NCI-H524 treated with DMSO at 0.1 percent for 48 hours (cell line): ENCODE measurements at regions not wholly inside any gene's neighbourhood (a gene's known extent, or its start where the extent isn't known, plus 50 kb on each side); places are given as distances from the start of the nearest gene placed in this dataset.

Source experiments
- DNase-seq: peaks from one replicate; lab custom pipeline; 2025; lab: John Stamatoyannopoulos, UW

DNA sequence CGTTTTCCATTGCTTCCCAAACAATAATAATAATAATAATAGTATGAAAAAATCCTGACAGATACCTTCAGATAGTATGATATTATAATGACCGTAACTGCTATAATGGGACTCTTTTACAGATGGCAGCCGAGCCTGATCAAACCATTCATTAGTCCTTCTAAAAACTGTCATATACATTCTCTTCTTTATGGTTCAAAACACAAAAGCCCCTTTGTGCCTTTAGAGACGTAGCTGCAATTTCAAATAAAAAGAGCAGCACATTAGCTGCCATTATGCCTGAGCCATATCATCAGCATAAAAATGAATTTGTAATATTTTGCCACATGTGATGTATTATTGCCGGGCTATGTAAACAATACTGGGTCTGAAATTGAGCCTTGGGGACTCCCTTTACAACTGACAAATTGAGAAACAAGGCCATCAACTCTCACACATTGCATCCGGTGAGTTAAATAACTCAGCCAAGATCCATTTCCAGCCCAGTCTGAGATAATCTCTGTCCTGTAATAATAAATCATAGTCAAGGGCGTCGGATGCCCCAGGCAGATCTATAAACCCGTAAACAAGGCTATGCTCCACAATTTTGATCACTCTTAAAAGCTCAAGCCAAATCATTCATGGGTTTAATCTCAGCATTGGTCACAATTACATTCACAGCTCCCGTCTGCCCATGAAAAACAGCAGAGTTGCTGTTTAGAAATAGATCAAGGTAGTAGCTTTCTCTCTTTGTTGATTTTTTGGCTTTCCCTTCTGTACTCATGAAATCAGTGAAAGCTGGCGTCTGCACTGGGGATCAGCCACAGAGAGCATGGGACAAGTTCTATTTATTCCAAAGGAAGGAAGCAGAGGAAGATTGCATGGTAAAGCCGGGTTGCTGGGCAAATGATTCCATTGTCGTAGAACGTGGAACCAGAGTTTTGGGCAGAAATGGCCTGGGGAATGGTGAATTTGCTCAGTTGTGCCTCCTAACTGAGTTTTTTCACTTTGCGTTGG lies 150.1 kb upstream of the BMPER start:
- DNase-seq = no peak

DNA sequence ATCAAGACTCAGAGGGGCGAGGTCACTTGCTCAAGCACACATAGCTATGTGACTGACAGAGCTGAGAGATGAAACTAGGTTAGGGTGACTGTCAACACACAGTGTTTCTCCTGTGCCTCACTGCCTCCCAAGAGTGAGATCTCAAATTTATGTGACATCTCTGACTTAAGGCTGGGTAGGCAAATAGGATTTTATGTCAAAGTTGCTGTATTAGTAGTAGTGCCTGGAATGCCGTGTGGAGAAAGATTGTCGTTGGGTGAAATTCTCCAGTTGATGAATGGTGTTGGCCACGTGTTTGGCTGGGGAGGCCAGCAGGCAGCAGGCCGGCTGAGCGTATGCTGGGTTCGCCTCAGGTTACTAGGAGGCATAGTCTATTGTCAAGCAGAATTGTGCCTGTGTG lies 148.3 kb upstream of the BMPER start:
- no peak for DNase-seq

DNA sequence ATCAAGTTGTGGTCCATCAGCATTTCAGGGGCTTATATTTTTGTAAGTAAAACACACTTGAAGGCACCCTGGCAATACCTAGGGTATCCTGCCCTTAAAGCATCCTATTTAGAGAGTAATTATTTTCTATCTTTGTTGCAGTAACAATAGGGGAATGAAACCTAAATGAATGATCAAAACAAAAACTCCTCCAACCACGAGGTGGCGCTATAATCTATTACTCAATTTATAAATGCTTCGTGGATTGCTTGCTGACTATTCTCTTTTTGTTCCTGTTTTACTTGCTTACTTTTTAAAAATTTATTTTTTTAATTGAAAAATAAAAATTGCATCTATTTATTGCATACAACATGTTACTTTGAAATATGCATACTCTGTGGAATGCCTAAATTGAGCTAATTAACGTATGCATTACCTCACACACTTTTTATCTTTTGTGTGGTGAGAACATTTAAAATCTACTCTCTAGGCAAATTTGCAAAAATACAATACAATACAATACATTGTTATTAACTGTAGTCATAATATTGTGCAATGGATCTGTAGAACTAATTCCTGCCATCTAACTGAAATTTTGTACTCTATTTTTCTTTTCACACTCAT lies 147.7 kb upstream of the BMPER start:
- DNase-seq = no peak

DNA sequence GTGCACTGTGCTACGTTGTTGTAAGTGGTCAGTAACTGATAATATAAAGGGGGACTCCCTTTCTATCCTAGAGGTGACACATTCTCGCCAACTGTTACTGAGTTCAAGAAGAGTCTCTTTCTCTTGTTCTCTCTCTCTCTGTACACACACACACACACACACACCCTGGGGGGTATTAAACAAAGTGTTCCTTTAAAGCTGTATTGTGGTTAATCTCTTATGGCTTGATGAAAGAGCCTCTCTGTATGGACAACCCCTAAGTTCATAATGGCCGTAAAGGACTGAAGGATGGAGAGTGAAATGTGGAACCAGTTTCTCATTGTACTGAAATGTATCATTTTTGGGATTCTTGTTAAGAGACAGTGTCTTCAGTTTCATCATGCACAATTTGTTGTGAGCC lies 145.2 kb upstream of the BMPER start:
- no peak for DNase-seq

DNA sequence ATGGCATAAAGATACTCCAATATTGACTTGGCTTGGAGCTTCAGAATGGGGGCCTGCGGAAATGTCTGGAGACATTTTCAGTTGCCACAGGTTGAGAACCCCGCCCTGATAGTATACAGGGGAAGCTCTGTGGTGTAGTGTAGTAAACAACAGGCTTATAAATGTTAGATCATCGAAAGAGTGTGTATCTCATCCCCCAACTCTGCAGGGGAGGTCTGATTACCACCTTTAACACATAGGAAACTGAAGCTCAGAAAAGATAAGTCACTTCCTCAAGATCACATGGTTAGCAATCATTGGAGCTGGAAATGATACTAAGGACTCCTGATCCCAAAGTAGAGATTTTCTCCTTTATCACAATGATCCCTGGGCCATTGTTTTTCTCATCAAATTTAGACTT lies 144.5 kb upstream of the BMPER start:
- no peak for DNase-seq

DNA sequence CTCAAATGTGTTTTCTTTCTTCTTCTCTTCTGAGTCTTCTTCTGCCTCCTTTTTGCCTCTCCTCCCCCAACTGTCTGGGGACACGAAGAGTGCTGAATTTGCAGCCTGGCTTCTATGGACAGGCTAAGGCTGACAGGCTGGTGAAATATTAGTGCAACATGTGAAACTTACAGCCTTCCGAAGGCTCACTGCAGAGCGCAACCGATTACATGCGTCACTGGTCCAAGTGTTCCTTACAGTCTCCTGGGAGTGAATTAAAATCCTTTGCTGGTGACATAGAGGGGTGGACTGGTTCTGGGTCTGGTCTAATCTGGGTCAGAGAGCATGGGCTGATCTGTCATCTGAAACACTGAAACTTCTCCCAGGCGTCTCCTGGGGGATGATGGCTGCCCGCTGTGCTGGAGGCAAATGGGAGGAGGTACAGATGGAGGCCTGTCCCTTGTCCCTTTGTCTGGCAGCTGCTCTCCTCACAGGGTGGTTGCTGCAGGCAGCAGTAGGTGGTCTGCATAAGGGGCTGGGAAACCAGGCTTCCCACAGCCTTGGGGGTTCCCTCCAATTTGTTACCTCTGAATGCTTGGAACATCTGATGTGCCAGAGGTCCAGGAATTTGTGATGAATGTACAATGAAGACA lies 143.8 kb upstream of the BMPER start:
- DNase-seq = no peak

DNA sequence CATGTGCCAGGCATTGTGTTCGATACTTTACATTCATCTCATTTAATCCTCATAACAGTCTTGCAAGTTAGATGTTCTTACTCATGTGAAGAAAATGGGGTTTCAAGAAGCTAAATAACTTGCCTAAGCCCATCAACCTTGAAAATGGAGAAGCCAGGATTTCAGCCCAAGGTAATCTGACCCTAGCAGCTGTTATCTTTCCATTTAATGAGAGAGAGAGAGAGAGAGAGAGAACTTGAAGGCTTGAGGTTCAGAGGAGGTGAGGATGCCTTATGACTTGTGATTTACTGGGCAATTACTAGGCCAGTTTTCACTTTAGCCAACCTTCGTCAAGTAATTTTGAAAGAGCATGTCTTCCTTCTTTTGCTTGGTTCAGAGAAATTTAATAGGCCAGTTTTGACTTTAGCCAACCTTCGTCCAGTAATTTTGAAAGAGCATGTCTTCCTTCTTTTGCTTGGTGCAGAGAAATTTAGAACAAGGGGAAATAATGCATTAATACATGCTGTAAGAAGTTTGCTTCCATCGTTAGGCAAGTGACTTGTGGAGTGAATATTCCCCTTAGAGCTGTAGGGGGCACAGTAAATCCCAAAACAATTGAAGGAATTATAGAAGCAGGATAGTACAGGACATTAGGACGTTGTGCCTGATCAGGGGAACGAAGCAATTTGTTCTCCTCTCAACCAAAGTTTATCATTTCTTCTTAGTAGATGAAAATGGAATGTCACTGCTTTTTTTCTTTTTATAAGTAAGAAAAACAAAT lies 143.0 kb upstream of the BMPER start:
- no peak for DNase-seq

DNA sequence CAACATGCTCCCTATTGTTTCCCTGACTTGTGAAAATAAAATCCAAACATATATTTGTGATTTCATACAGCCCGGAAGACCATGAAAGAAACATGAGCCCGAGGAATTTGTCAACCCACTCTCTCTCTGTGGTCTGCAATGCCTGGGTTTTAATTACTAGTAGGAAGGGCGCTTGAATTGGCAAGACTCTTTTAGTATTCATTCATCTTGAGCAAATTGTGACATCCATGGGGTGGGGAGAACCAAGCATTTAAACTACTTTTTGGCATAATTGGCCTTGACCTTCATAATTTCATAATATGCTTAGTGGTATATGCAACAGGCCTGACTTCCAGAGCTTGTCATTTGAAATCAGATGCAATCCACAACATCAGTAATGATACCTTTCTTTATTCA lies 142.4 kb upstream of the BMPER start:
- DNase-seq = no peak

DNA sequence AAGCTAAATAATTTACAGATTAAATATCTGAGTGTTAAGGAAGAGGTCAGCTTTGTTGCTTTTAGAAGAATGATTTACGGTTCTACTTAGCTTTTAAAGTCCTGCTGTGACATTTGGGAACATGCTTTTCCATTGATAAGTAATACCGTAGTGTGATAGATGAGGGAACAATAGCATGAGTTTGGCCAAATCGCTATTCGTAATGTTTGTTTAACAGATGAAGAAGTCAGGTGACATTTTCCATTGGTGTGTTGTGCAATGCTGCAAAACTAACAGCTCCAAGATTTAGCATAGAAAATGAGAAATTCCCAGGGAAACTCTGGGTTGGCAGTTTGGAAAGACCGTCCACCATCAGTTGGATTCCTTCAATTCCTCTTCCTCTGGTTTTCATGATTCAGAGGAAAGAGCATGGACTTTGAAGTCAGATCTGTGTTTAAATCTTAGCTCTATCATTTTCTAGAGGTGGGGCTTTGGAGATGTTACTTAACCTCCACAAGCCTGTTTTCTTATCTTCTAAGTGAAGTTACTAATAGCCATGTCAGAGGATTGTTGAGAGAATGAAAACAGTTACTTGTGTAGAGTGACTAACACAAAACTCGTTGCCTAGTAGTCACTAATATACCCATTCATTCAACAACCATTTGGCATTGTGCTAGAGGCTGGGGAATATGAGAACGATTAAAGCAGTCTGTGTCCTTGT lies 140.4 kb upstream of the BMPER start:
- DNase-seq = no peak

DNA sequence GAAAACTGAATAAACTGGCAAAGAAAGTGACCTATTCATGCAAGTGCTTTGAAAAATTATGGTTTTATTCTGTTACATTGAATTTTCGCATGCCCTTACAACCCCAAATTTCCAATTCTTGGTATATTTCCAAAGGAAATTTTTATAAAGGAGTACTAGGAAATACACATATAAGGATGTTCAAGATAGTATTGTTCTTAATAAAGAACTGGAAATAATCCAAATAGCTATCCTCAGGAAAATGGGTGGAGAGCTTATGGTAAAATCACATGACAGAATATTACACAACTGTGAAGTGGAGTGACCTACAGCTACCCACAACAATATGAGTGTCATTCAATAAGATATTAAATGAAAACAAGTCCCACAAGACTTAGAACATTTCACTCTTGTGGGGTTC lies 138.9 kb upstream of the BMPER start:
- DNase-seq = no peak

DNA sequence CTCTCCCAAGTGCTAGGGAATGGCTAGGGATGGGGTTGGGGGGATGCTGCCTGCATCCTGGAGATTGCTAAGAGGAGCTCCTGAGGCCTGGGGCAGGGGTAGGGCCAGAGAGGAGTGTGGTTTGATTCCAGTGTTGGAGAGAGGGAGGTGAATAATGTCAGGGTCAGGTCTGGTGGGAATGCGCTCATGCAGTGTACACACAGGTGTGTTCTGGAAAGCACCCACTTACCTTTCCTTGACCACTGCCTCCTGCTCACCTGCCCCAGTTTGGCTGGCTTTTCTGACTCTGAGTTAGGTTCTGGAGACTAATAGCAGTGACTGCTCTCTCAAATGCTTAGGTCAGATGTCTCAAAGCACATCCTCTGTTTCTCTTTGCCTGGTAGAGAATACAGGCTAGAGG lies 135.4 kb upstream of the BMPER start:
- no peak for DNase-seq

DNA sequence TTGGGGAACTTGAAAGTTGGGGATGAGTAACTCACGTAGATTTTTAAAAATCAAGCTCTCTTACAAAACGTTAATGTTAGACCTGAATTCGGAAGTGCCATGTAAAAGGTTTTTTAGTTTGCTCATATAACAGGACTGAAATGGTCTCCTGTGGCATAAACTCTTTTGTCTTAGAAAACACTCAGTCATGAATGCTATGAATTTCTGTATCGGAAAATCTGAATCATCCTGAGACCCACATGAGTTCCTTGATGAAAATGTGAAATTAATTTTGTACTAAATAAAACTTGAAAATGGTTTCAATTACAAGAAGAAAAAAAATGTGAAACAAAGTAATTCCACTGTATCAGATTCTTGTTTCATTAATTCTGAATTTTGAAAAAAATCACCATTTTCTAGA lies 134.8 kb upstream of the BMPER start:
- no peak for DNase-seq

DNA sequence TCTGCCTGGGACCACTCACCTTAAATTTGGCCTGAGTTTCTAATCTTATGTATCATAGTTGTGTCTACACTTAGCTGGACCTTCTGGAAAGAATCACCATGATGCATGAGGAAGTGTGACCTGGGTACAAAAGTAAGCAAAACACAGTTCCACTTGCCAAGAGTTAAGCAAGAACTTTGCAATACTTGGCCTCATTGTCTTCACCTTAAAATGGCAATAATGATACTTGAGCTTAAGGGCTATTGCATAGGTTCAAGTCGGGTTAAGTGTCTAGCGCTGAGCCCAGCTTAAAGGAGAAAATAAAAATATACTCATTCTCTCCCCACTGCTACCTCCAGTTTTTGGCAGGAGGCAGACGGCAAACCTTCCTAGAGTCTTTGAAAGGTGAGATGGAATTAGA lies 133.9 kb upstream of the BMPER start:
- no peak for DNase-seq

DNA sequence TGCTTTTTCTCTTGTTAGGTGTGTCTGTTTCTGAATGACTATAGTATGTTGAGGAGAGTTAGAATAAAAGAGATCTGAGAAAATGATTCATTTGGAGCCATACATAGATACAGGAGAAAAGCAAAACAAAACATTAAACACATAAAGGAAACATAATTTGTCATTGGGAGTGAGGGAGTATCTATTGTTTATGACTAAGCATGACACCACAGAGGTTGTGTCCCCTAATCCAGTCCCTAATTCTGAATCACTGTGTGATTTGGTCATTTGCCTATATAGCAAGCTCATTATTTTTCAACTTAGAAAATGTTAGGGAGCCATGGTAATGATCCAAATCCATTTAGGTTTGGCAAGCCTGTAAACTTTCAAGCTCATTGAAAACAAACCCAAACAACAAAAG lies 132.3 kb upstream of the BMPER start:
- no peak for DNase-seq

DNA sequence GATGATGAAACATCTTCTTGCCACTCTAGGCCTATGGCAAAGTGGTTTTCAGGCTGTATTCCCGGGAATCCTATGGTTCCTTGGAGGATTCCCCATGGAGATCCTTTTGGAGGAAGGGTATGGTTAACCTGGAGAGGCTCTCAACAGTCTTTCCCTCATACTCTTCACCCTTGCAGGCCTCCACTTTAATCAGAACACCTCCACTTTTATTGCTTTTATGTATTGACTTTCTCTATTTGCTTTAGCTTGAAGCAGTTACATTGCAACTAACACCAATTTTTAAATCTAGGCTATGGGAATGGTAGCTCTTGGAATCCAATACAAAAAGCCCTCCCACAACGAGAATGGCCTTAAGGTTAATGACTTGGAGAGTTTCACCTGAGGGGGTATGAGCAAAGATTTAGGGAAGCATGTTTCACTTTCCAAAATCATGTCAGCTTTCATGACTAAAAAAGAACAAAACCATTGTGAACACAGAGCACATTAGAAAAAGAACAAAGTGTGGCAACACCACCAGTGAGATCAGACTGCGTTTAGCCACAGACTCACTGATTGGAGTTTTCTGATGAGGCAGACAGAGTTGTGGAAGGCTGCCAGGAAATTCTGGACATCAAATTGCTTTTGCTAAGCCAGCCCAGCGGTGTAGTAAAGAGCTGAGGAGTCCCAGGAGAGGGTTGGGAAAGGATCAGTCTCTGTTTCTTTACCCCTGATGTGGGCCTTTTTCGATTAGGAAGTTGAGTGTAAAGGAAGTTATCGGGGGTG lies 130.4 kb upstream of the BMPER start:
- no peak for DNase-seq

DNA sequence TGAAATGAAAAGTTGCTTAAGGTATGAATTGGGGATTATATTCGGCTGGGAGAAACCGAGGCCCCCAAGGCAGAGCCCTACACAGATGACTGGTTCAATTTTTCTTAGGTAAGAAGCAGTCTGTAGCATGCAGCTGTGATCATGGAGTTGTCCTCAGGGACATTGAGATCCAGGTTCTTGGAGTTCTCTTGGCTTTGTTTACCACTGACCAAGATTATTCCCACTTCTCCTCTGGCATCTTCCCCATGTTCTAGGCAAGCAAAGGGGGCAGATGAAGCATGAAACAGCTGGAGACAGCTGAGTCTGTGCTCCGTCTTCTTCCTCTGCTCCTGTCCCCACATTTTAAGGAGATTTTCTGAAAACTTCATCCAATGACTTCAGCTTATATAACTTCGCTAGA lies 129.5 kb upstream of the BMPER start:
- no peak for DNase-seq

DNA sequence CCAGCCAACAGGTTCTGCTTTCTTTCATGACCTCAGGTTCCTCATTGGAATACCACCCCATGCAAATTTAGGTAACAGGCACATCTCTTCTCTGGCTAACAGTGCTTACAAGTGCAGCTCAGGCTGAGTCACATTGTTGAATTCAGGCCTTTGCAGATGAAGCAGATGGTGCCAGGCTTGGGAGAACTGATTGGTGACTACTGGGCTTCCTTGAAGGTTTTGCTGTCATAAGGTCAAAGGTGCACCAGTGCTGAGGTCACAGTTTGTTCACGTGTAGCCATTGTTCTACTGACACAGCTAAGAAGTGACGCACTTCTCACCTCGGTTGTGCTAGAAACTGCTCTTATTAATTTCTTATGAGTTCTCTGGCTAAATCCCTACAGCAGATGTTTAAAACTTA lies 128.6 kb upstream of the BMPER start:
- no peak for DNase-seq

DNA sequence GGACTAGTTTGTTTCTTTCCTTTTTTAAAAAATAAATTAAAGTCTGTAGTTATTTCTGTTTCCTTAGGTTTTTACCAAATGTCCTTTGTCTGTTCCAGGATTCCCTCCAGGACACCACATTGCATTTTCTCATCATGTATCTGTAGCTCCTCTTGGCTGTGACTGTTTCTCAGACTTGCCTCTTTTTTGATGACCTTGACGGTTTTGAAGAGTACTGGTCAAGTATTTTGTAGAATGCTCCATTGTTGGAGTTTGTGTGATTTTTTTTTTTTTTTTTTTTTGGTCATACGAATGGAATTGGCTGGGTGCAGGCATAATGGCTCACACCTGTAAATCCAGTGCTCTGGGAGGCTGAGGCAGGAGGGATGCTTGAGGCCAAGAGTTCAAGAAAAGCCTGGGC lies 127.1 kb upstream of the BMPER start:
- DNase-seq = no peak

DNA sequence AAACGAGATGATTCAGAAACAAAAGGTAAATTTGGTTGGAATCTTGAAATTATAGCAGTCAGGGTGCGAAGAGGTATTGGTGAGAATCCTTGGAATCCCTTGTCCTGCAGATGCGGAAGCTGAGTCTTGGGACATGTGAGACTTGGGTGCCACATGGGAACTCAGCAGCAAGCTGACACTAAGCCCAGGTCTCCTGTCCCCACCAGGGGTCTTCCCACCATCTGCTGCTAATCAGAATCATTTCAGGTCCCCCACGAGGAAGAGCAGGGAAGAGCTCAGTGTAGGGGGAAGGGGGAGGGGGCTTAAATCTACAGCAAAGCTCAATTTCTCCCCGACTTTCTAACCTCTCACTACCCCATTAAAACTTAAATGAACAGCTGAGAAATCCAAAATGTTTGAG lies 126.1 kb upstream of the BMPER start:
- no peak for DNase-seq

DNA sequence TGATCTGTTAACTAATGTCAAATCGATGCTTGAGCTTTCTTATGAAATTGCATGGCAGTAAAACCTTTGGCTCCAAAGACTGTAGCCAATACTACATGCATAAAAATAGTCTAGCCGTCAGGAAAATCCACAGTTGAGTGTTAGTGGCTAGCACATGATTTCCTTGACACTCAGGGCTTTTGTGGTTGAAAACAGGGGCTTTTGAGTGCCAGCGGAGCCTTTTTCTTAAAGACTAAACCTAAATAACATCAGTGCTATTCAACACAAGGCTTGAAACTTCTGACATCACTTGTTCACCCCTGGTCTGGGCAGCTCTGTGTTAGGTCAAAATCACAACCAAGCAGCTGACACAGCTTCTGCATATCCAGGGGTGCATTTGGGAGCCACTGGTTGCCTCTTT lies 124.2 kb upstream of the BMPER start:
- no peak for DNase-seq

DNA sequence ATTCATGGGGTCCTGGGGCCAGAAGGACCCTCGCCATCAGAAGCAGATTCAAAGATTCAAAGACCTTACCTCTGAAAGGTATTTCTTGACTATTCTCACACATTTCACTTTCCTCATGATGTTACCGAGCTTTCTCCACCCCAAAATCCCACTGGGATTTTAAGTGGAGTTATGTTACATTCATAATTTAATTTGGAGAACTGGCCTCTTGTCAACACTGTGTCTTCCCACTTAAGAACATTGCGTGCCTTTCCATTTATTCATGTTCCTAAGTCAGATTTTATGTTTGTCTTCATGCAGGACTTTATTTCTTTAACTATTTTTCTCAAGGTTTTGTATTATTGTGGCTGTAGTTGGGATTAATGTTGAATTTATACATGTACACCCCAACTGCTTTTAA lies 123.5 kb upstream of the BMPER start:
- no peak for DNase-seq
